ENCODE measurements at regions not wholly inside any gene's neighbourhood (a gene's known extent, or its start where the extent isn't known, plus 50 kb on each side); places are given as distances from the start of the nearest gene placed in this dataset.
A peak's percentile ranks its signal among the peaks of the same experiment; 100 is the strongest.

- H3K9ac ChIP-seq: no peak overlapping the region
- H3K4me1 ChIP-seq (ENCODE audit: low read depth, poor library complexity, severe bottlenecking): peaks cover 10% of the 10 kb centered on the region
- no peak overlapping the region for H3K27ac ChIP-seq
- no peak overlapping the region for H3K4me2 ChIP-seq
- no peak overlapping the region for H2AFZ ChIP-seq (ENCODE audit: low read depth)
- TF ChIP-seq CTCF (conservative IDR thresholded peaks at IDR 0.05; ENCODE audit: low read depth, low read length): no peak
- H4K20me1 ChIP-seq (ENCODE audit: insufficient read depth): no peaks in the 10 kb centered on the region
- no peak overlapping the region for H3K4me3 ChIP-seq (IDR thresholded peaks at IDR 0.05; ENCODE audit: insufficient read depth, low read depth, low read length)
- H3K36me3 ChIP-seq (ENCODE audit: insufficient read depth): no peaks in the 10 kb centered on the region
- H3K79me2 ChIP-seq (ENCODE audit: insufficient read depth, low read depth): no peaks in the 10 kb centered on the region
- H3K27me3 ChIP-seq (ENCODE audit: insufficient read depth, low read depth): no peaks in the 10 kb centered on the region
Measured at GRCh38 chr4:23117826-23118225, 425.1 kb downstream of the GBA3 start.

GRCh38 chr4:23114538-23114937, 421.8 kb downstream of the GBA3 start:
- H3K4me2 ChIP-seq: peak overlapping the region; percentile 25
- no peak overlapping the region for H2AFZ ChIP-seq (ENCODE audit: low read depth)
- H3K36me3 ChIP-seq (ENCODE audit: insufficient read depth): no peaks in the 10 kb centered on the region
- H3K79me2 ChIP-seq (ENCODE audit: insufficient read depth, low read depth): no peaks in the 10 kb centered on the region
- no peaks in the 10 kb centered on the region for H4K20me1 ChIP-seq (ENCODE audit: insufficient read depth)
- H3K4me1 ChIP-seq (ENCODE audit: low read depth, poor library complexity, severe bottlenecking): peaks cover 10% of the 10 kb centered on the region
- no peak overlapping the region for H3K4me3 ChIP-seq (IDR thresholded peaks at IDR 0.05; ENCODE audit: insufficient read depth, low read depth, low read length)
- no peaks in the 10 kb centered on the region for H3K27me3 ChIP-seq (ENCODE audit: insufficient read depth, low read depth)
- no peak overlapping the region for H3K9ac ChIP-seq
- TF ChIP-seq CTCF (conservative IDR thresholded peaks at IDR 0.05; ENCODE audit: low read depth, low read length): no peak
- H3K27ac ChIP-seq: no peak overlapping the region

DNA sequence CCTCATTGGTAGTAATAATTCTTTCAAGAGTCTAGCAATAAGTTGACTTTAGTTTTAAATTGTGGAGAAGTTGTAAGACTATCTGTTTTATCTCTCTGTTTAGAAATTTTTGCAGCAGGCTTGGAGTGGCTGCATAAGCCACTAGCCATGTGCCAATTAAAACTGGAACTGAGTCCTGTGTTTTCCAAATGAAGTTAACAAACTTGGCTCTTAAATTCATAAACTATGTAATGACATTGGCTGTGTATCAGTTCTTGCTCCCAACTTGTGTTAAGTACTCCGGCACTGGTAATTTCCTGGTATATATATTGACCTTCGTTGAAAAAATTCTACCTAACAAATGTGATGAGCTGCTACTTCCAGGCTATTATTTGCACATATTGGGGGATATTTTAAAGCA, 420.4 kb downstream of the GBA3 start:
- Histone ChIP-seq H3K4me1 (ENCODE audit: low read depth, poor library complexity, severe bottlenecking) (peaks cover 10% of the 10 kb centered on the region), H3K36me3 (ENCODE audit: insufficient read depth) (no peaks in the 10 kb centered on the region), H3K79me2 (ENCODE audit: insufficient read depth, low read depth) (no peaks in the 10 kb centered on the region), H3K4me3 (IDR thresholded peaks at IDR 0.05; ENCODE audit: insufficient read depth, low read depth, low read length) (no peak overlapping the region), H3K27ac (no peak overlapping the region), H4K20me1 (ENCODE audit: insufficient read depth) (no peaks in the 10 kb centered on the region), H3K27me3 (ENCODE audit: insufficient read depth, low read depth) (no peaks in the 10 kb centered on the region), H2AFZ (ENCODE audit: low read depth) (no peak overlapping the region), H3K4me2 (no peak overlapping the region), H3K9ac (no peak overlapping the region)
- TF ChIP-seq CTCF (conservative IDR thresholded peaks at IDR 0.05; ENCODE audit: low read depth, low read length): no peak

DNA sequence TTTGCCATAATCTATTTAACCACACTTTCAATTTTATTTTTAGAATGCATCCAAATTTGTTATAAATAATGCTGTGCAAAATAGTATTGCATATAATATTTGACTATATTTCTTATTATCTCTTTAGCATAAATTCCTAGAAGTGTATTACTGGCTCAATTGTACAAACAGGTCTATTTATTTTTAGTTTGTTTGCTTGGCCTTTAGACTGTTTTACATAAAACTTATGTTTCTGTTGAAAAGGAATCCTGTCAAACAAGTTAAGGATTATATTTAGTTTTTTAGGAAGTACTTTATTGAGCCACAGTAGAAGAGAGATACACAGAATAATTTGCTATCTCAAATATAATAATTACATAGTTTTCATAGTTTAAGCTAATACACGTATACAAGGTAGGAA, 413.8 kb downstream of the GBA3 start:
- no peak for TF ChIP-seq CTCF (conservative IDR thresholded peaks at IDR 0.05; ENCODE audit: low read depth, low read length)
- Histone ChIP-seq H3K27me3 (ENCODE audit: insufficient read depth, low read depth) (no peaks in the 10 kb centered on the region), H3K4me2 (no peak overlapping the region), H3K36me3 (ENCODE audit: insufficient read depth) (no peaks in the 10 kb centered on the region), H3K4me1 (ENCODE audit: low read depth, poor library complexity, severe bottlenecking) (no peaks in the 10 kb centered on the region), H4K20me1 (ENCODE audit: insufficient read depth) (no peaks in the 10 kb centered on the region), H2AFZ (ENCODE audit: low read depth) (no peak overlapping the region), H3K79me2 (ENCODE audit: insufficient read depth, low read depth) (no peaks in the 10 kb centered on the region), H3K9ac (no peak overlapping the region), H3K4me3 (IDR thresholded peaks at IDR 0.05; ENCODE audit: insufficient read depth, low read depth, low read length) (no peak overlapping the region), H3K27ac (no peak overlapping the region)
